IMR-90 (cell line): ENCODE measurements at regions not wholly inside any gene's neighbourhood (a gene's known extent, or its start where the extent isn't known, plus 50 kb on each side); places are given as distances from the start of the nearest gene placed in this dataset.

Source experiments
- CEBPB ChIP-seq: IDR thresholded peaks from 2 replicates; pipeline ENCODE4 v1.6.1; 2012; ENCODE audit warnings: low read depth, low read length, improper control_type of control experiment
- CTCF ChIP-seq: conservative IDR thresholded peaks from 2 replicates; pipeline ENCODE4 v1.5.1; 2012; ENCODE audit warnings: mild to moderate bottlenecking, low read depth, low read length, improper control_type of control experiment
- FOS ChIP-seq: fragments of 150-350 bp; IDR thresholded peaks from 2 replicates; pipeline ENCODE4 v1.6.1; 2016; ENCODE audit warnings: low read depth, low read length
- MAZ ChIP-seq: IDR thresholded peaks from 2 replicates; pipeline ENCODE4 v1.6.1; 2012; ENCODE audit warnings: low read depth, mild to moderate bottlenecking, low read length, improper control_type of control experiment, moderate library complexity, borderline replicate concordance
- MXI1 ChIP-seq: IDR thresholded peaks from 2 replicates; pipeline ENCODE4 v1.6.1; 2012; ENCODE audit warnings: low read depth, mild to moderate bottlenecking, low read length, moderate library complexity, borderline replicate concordance
- POLR2A ChIP-seq: IDR thresholded peaks from 2 replicates; pipeline ENCODE4 v1.6.1; 2012; ENCODE audit warnings: mild to moderate bottlenecking, low read depth, low read length
- RAD21 ChIP-seq: IDR thresholded peaks from 2 replicates; pipeline ENCODE4 v1.6.1; 2012; ENCODE audit warnings: low read length, improper control_type of control experiment
- RCOR1 ChIP-seq: IDR thresholded peaks from 2 replicates; pipeline ENCODE4 v1.6.1; 2012; ENCODE audit warnings: mild to moderate bottlenecking, low read length, improper control_type of control experiment; ENCODE audit not compliant: insufficient replicate concordance
- USF2 ChIP-seq: fragments of 150-350 bp; IDR thresholded peaks from 2 replicates; pipeline ENCODE4 v1.6.1; 2017; ENCODE audit warnings: mild to moderate bottlenecking, antibody characterized with exemption, low read length, low read depth

GRCh38 chr12:87849074-87849473 lies 180.1 kb downstream of the C12orf50 start:
- no peak for TF ChIP-seq POLR2A
- TF ChIP-seq RAD21 = no peak
- no peak for TF ChIP-seq CTCF
- TF ChIP-seq RCOR1 = no peak
- TF ChIP-seq MXI1 = no peak
- TF ChIP-seq USF2 = no peak
- TF ChIP-seq MAZ = no peak
- no peak for TF ChIP-seq CEBPB
- TF ChIP-seq FOS = no peak
